ENCODE measurements at regions not wholly inside any gene's neighbourhood (a gene's known extent, or its start where the extent isn't known, plus 50 kb on each side); places are given as distances from the start of the nearest gene placed in this dataset.

- TF ChIP-seq TCF7L2 (IDR thresholded peaks at IDR 0.05; ENCODE audit: borderline replicate concordance, low read depth, low read length) = 0 out of 2 replicates have a peak, but pooled peaks have one; percentile 15
- no peak for TF ChIP-seq ZBTB8A (tag by site-specific recombination; IDR thresholded peaks at IDR 0.05)
- Histone ChIP-seq H3K27ac (ENCODE audit: extremely low read depth, low read depth, low read length) (no peak overlapping the region), H3K4me3 (ENCODE audit: low read depth, low read length) (no peak overlapping the region), H3K4me1 (ENCODE audit: control insufficient read depth, insufficient read depth, low read length) (no peaks in the 10 kb centered on the region), H3K9me3 (ENCODE audit: control insufficient read depth, insufficient read depth, low read depth, low read length) (no peaks in the 10 kb centered on the region), H3K36me3 (ENCODE audit: control insufficient read depth in 2 of 2, insufficient read depth in 1 of 2, low read length in 2 of 2) (no peaks in the 10 kb centered on the region)
- POLR2A ChIA-PET = no interaction called here
- CTCF ChIA-PET = no interaction called here
These were observed 144.0 kb upstream of the IRX3 start for GRCh38 chr16:54430491-54431030.

GRCh38 chr16:54429029-54429428 is 142.4 kb upstream of the IRX3 start:
- Histone ChIP-seq H3K4me1 (ENCODE audit: control insufficient read depth, insufficient read depth, low read length) (no peaks in the 10 kb centered on the region), H3K4me3 (ENCODE audit: low read depth, low read length) (no peak overlapping the region), H3K36me3 (ENCODE audit: control insufficient read depth in 2 of 2, insufficient read depth in 1 of 2, low read length in 2 of 2) (no peaks in the 10 kb centered on the region), H3K9me3 (ENCODE audit: control insufficient read depth, insufficient read depth, low read depth, low read length) (no peaks in the 10 kb centered on the region), H3K27ac (ENCODE audit: extremely low read depth, low read depth, low read length) (no peak overlapping the region)
- CTCF ChIA-PET = no interaction called here
- POLR2A ChIA-PET = no interaction called here
- TF ChIP-seq ZNF654 (tag by site-specific recombination; IDR thresholded peaks at IDR 0.05; ENCODE audit: low read depth) (no peak), KLF16 (tag by site-specific recombination; IDR thresholded peaks at IDR 0.05) (no peak), ZNF548 (tag by site-specific recombination; IDR thresholded peaks at IDR 0.05) (no peak), ZNF280C (tag by site-specific recombination; IDR thresholded peaks at IDR 0.05) (no peak), ZNF514 (tag by site-specific recombination; IDR thresholded peaks at IDR 0.05) (no peak), ZNF473 (tag by site-specific recombination; IDR thresholded peaks at IDR 0.05) (no peak), BCL11B (tag by site-specific recombination; IDR thresholded peaks at IDR 0.05; ENCODE audit: low read depth) (no peak), ZFP3 (tag by site-specific recombination; IDR thresholded peaks at IDR 0.05; ENCODE audit: low read depth) (no peak), ZNF280D (tag by site-specific recombination; IDR thresholded peaks at IDR 0.05) (no peak), GFI1B (tag by site-specific recombination; IDR thresholded peaks at IDR 0.05) (no peak), KLF8 (tag by site-specific recombination; IDR thresholded peaks at IDR 0.05) (no peak), ZBTB26 (tag by site-specific recombination; optimal IDR thresholded peaks at IDR 0.05) (no peak), GLIS1 (tag by site-specific recombination; IDR thresholded peaks at IDR 0.05) (no peak), PRDM2 (tag by site-specific recombination; IDR thresholded peaks at IDR 0.05; ENCODE audit: borderline replicate concordance) (no peak), CTCF (tag by site-specific recombination; IDR thresholded peaks at IDR 0.05) (no peak), ZNF433 (tag by site-specific recombination; IDR thresholded peaks at IDR 0.05; ENCODE audit: low read depth) (no peak), YY1 (tag by site-specific recombination; IDR thresholded peaks at IDR 0.05) (no peak)
